Calu3 (cell line): ENCODE measurements at regions not wholly inside any gene's neighbourhood (a gene's known extent, or its start where the extent isn't known, plus 50 kb on each side); places are given as distances from the start of the nearest gene placed in this dataset.

Experiments
- BruUV-seq: library from RNA; stranded (reverse); fragments of 400-500 nt; replicated peaks from 2 replicates; lab custom pipeline; 2021; lab: Mats Ljungman, UMichigan
- CTCF ChIA-PET: fragments of 300-600 bp; sonication (Branson Sonifier 250); formaldehyde crosslinking; loops from one replicate; lab custom pipeline; 2022; ENCODE audit warnings: antibody characterized with exemption; lab: Charles Lee
- DNase-seq: peaks from one replicate; pipeline ENCODE4 v3.0.0; 2022
- H3K27ac Mint-ChIP-seq: one replicate; pipeline ENCODE4 v1.8.0; 2022; ENCODE audit warnings: mixed read lengths; ENCODE audit not compliant: unreplicated experiment
- H3K27me3 Mint-ChIP-seq: one replicate; pipeline ENCODE4 v1.8.0; 2022; ENCODE audit warnings: mixed read lengths; ENCODE audit not compliant: unreplicated experiment
- H3K36me3 Mint-ChIP-seq: one replicate; pipeline ENCODE4 v1.8.0; 2022; ENCODE audit warnings: mild to moderate bottlenecking, moderate library complexity, mixed read lengths; ENCODE audit not compliant: insufficient read depth, unreplicated experiment
- H3K4me1 Mint-ChIP-seq: one replicate; pipeline ENCODE4 v1.8.0; 2022; ENCODE audit warnings: mild to moderate bottlenecking, low read depth, mixed read lengths; ENCODE audit not compliant: unreplicated experiment
- H3K4me3 Mint-ChIP-seq: one replicate; pipeline ENCODE4 v1.8.0; 2022; ENCODE audit warnings: mild to moderate bottlenecking, low read depth, moderate library complexity, mixed read lengths; ENCODE audit not compliant: unreplicated experiment
- H3K9me3 Mint-ChIP-seq: one replicate; pipeline ENCODE4 v1.8.0; 2022; ENCODE audit warnings: low read depth, mixed read lengths; ENCODE audit not compliant: unreplicated experiment
- CTCF ChIP-seq: fragments of 200-600 bp; IDR thresholded peaks from one replicate; pipeline ENCODE4 v1.8.0; 2022; ENCODE audit warnings: antibody characterized with exemption; ENCODE audit not compliant: unreplicated experiment
- intact Hi-C: fragments of 100-400 bp; cut with micrococcal nuclease; formaldehyde crosslinking; loops from one replicate; pipeline ENCODE4 v1.10.0; 2022; ENCODE audit not compliant: unreplicated experiment

DNA sequence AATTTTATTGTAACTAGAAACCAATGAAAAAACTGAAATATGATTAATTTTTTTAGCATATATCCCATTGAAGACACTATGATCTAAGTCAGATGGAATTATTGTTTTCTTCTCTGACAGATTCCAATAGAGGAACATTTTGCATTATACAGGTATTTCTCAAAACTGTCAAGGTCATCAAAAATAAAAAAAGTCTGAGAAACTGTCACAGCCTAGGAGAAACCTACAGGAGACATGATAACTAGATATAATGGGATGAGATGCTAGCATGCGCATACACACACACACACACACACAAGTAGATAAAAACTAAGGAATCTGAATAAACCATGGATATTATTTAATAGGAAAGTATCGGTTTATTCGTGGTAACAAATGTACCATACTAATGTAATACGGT lies 161.9 kb upstream of the HCRTR2 start:
- Mint-ChIP-seq H3K27ac (no peak overlapping the region), H3K27me3 (no peaks in the 10 kb centered on the region), H3K36me3 (no peaks in the 10 kb centered on the region), H3K4me3 (no peak overlapping the region), H3K9me3 (no peaks in the 10 kb centered on the region), H3K4me1 (no peaks in the 10 kb centered on the region)
- CTCF ChIA-PET: no interaction called here
- intact Hi-C loops: no loop called here
- DNase-seq: no peak
- TF ChIP-seq CTCF: no peak
- no TSS peak for BruUV-seq

DNA sequence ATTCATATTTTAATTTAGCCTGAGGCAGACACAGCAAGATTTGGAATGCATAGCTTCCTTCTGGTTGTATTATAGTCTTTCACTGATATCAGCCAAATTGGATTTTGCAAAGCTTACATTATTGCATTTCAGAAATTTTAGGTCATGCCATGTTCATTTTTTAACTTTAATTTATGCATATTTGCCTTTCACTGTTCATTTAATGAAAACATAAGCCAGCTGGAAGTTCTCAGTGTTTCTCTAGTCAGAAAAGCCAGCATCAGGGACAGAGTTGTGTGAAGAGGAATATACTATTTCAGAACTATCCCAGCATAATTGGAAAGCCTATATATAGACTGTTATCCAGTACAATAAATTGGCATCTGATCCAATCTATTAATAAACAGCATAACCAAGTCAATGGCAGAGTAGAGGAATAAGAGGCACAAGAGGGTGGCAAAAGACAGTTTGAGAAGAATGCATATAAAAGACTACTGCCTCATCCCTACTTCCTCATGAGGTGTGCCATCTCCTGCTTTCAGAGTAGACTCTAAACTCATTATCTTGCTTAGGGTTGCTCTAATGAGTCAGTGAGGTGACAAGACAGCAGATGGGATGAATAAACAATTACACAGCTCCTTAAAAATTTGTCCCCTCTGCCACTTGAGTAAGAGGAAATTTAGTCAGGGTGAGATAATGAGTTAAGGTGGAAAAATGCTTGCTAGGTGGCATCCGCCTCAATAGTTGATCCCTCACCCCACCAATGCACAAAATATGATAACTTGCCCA lies 159.8 kb upstream of the HCRTR2 start:
- H3K27ac Mint-ChIP-seq: no peak overlapping the region
- no peak for TF ChIP-seq CTCF
- intact Hi-C loops: no loop called here
- H3K4me3 Mint-ChIP-seq: no peak overlapping the region
- BruUV-seq: no TSS peak
- no peaks in the 10 kb centered on the region for H3K4me1 Mint-ChIP-seq
- no peak for DNase-seq
- no peaks in the 10 kb centered on the region for H3K36me3 Mint-ChIP-seq
- H3K9me3 Mint-ChIP-seq: no peaks in the 10 kb centered on the region
- no peaks in the 10 kb centered on the region for H3K27me3 Mint-ChIP-seq
- CTCF ChIA-PET: interaction anchor here (0.7 kb wide), 1 partner anchor 777 kb away, joined by 4 read pairs; no protein-coding TSS in a partner anchor

DNA sequence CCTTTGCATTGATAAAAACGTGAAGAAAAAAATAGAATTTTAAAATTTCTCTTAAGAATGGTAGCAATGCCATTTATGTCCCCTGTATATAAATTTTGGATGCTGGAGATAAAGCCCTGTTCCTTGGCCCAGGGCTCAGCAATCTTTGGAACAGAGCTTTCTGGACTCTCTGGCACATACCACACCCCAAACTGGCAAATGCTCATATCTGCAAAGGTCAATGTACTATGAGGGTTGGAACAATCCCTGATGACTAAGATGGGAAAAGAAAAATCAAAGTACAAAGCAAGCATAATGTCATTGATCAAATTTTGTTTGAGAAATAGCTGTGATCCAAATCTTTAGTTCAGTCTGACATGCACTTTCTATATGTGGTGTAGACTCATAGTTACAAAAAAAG lies 158.1 kb upstream of the HCRTR2 start:
- Mint-ChIP-seq H3K36me3 (no peaks in the 10 kb centered on the region), H3K9me3 (no peaks in the 10 kb centered on the region), H3K4me1 (no peaks in the 10 kb centered on the region), H3K27me3 (no peaks in the 10 kb centered on the region), H3K27ac (no peak overlapping the region), H3K4me3 (no peak overlapping the region)
- no peak for TF ChIP-seq CTCF
- CTCF ChIA-PET: no interaction called here
- BruUV-seq: no TSS peak
- intact Hi-C loops: no loop called here
- DNase-seq: no peak

DNA sequence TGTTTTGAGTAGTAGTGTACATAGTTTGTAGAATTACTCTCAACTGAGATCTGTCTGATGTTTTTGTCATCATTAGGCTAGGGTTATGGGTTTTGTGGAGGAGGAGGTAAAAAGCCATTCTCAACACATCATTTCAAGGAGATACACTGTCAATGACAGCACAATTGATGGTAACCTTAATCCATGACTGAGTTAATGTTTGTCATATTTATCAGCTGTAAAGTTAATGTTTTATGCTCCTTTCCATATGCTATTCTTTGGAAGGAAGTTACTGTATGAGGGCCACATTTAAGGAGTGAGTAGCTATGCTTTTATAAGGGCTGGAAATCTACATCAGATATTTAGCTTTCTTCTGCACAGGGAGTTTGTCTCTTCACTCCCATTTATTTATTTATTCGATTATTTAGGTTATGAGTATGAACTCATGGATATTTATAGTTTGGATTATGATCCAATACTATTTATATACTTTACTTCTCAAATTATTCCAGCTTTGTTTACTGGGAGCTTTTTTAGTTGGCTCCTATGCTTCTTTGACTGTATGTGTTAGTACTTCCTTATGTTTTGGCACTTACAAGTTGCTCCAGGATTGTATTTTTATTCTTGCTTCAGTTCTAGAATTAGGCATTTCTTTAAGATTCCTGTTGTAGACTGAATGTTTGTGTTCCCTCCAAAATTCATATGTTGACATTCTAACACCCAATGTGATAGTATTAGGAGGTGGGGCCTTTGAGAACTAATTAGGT lies 156.6 kb upstream of the HCRTR2 start:
- DNase-seq: no peak
- H3K27ac Mint-ChIP-seq: no peak overlapping the region
- H3K27me3 Mint-ChIP-seq: no peaks in the 10 kb centered on the region
- no peaks in the 10 kb centered on the region for H3K36me3 Mint-ChIP-seq
- no peak for TF ChIP-seq CTCF
- intact Hi-C loops: no loop called here
- H3K9me3 Mint-ChIP-seq: no peaks in the 10 kb centered on the region
- H3K4me3 Mint-ChIP-seq: no peak overlapping the region
- CTCF ChIA-PET: no interaction called here
- no peaks in the 10 kb centered on the region for H3K4me1 Mint-ChIP-seq
- BruUV-seq: no TSS peak
